ENCODE measurements at regions not wholly inside any gene's neighbourhood (a gene's known extent, or its start where the extent isn't known, plus 50 kb on each side); places are given as distances from the start of the nearest gene placed in this dataset.

GRCh38 chr11:110984693-110985092 is 260.8 kb upstream of the POU2AF2 start:
- DNase-seq (no peak), ATAC-seq (no peak)
- H3K9me3 Mint-ChIP-seq = no peaks in the 10 kb centered on the region
- H3K27me3 Mint-ChIP-seq (ENCODE audit: low read depth) = peaks cover under 1% of the 10 kb centered on the region
- no peak overlapping the region for H3K4me3 Mint-ChIP-seq
- no peaks in the 10 kb centered on the region for H3K36me3 Mint-ChIP-seq (ENCODE audit: insufficient read depth)
- no peaks in the 10 kb centered on the region for H3K4me1 Mint-ChIP-seq (ENCODE audit: low read depth)

DNA sequence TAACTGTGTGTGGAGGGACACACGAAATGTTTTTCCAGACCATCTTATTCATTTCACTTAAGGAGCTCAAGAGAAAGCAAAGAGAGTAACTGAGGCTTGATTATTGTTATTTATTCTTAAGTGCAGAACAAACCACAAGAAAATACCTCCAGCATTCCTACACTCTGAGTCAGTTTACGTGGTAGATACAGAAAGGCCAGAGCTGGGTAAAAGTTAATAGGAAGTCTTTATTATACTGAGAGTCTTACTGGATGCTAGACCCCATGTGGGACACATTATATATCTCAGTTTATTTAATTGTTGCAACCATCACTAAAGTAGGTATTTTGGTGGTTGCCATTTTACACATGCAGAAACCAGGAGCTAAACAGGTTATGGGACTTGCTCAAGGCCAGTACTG is 261.4 kb upstream of the POU2AF2 start:
- no peaks in the 10 kb centered on the region for H3K36me3 Mint-ChIP-seq (ENCODE audit: insufficient read depth)
- DNase-seq (no peak), ATAC-seq (no peak)
- H3K4me1 Mint-ChIP-seq (ENCODE audit: low read depth) = no peaks in the 10 kb centered on the region
- H3K4me3 Mint-ChIP-seq = no peak overlapping the region
- H3K9me3 Mint-ChIP-seq = peaks cover 5% of the 10 kb centered on the region
- no peaks in the 10 kb centered on the region for H3K27me3 Mint-ChIP-seq (ENCODE audit: low read depth)

DNA sequence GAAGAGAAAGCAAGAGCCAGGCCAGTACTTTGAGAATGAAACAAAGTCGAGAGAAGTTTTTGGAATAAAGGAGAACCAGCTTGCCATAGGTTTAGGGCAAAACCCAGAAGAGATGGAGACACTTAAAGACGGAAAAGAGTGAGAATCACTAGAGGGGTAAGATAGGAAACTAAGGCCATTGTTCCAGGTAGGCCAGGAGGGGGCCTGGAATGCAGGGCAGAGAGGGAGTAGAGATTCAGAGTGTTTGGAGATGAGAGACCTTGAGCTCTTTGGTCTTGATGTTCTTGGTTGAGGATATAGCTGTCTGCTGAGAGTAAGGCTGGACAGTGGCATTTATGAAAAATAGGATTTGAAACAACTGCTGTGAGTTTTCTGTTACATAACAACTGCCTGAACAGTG is 263.3 kb upstream of the POU2AF2 start:
- no peak overlapping the region for H3K4me3 Mint-ChIP-seq
- ATAC-seq (no peak), DNase-seq (no peak)
- no peaks in the 10 kb centered on the region for H3K4me1 Mint-ChIP-seq (ENCODE audit: low read depth)
- no peaks in the 10 kb centered on the region for H3K27me3 Mint-ChIP-seq (ENCODE audit: low read depth)
- peaks cover 5% of the 10 kb centered on the region for H3K9me3 Mint-ChIP-seq
- H3K36me3 Mint-ChIP-seq (ENCODE audit: insufficient read depth) = no peaks in the 10 kb centered on the region

DNA sequence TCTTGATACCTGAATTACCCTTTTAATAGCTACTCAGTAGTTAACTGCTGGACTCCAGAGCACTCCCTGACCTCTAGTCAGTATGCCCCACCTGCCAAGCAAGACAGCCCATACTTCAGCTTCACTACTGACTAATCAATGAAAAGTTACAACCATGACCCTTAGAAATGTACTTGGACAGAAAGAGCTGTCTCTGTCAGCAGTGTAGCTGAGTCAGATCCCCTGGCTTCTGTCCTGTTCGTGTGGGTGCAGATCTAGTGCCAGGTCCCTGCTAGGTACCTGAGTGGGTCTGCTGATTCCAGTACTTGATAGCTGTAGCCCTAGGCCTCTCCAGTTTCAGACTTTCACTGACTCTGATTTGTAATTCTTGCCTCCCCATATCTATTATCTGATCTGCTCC is 265.8 kb upstream of the POU2AF2 start:
- ATAC-seq (no peak), DNase-seq (no peak)
- Mint-ChIP-seq H3K4me3 (no peak overlapping the region), H3K4me1 (ENCODE audit: low read depth) (no peaks in the 10 kb centered on the region), H3K27me3 (ENCODE audit: low read depth) (peaks cover 3% of the 10 kb centered on the region), H3K36me3 (ENCODE audit: insufficient read depth) (no peaks in the 10 kb centered on the region), H3K9me3 (peaks cover 5% of the 10 kb centered on the region)

- ATAC-seq = no peak
- Mint-ChIP-seq H3K4me1 (ENCODE audit: low read depth) (no peaks in the 10 kb centered on the region), H3K27me3 (ENCODE audit: low read depth) (peaks cover 4% of the 10 kb centered on the region), H3K4me3 (no peak overlapping the region), H3K36me3 (ENCODE audit: insufficient read depth) (no peaks in the 10 kb centered on the region), H3K9me3 (peaks cover 5% of the 10 kb centered on the region)
- no peak for DNase-seq
Observed at GRCh38 chr11:110977661-110978060, 265.4 kb upstream of the ARHGAP20 start.

- Mint-ChIP-seq H3K4me1 (ENCODE audit: low read depth) (no peaks in the 10 kb centered on the region), H3K36me3 (ENCODE audit: insufficient read depth) (no peaks in the 10 kb centered on the region), H3K27me3 (ENCODE audit: low read depth) (peaks cover 4% of the 10 kb centered on the region), H3K9me3 (peaks cover 5% of the 10 kb centered on the region), H3K4me3 (no peak overlapping the region)
- no peak for ATAC-seq
- no peak for DNase-seq
Observed at GRCh38 chr11:110974731-110975130, 262.5 kb upstream of the ARHGAP20 start.

GRCh38 chr11:110973401-110973980 is 261.3 kb upstream of the ARHGAP20 start:
- no peaks in the 10 kb centered on the region for H3K9me3 Mint-ChIP-seq
- H3K4me1 Mint-ChIP-seq (ENCODE audit: low read depth) = no peaks in the 10 kb centered on the region
- ATAC-seq (no peak), DNase-seq (no peak)
- no peak overlapping the region for H3K4me3 Mint-ChIP-seq
- H3K27me3 Mint-ChIP-seq (ENCODE audit: low read depth) = peaks cover 4% of the 10 kb centered on the region
- H3K36me3 Mint-ChIP-seq (ENCODE audit: insufficient read depth) = no peaks in the 10 kb centered on the region

DNA sequence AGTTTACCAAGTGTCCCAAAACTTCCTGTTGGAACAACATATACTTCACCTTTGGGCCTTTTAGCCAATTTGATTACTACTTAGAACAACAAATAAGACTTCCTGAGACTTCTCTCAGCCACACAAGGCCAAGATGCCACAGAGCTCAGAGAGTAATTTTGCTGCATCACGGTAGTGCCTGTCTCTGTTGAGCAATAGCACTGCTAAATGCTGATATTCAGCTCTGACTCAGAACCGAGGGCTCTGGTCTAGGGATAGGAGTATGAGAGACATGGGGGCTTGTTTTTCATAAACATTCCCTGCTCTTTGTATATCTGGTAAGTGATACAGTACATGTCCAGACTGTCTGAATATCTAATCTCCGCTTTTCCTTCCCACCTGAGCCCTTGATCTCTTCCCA is 260.4 kb upstream of the ARHGAP20 start:
- Mint-ChIP-seq H3K27me3 (ENCODE audit: low read depth) (peaks cover 4% of the 10 kb centered on the region), H3K36me3 (ENCODE audit: insufficient read depth) (no peaks in the 10 kb centered on the region), H3K4me3 (no peak overlapping the region), H3K4me1 (ENCODE audit: low read depth) (no peaks in the 10 kb centered on the region), H3K9me3 (no peaks in the 10 kb centered on the region)
- no peak for ATAC-seq
- no peak for DNase-seq

DNA sequence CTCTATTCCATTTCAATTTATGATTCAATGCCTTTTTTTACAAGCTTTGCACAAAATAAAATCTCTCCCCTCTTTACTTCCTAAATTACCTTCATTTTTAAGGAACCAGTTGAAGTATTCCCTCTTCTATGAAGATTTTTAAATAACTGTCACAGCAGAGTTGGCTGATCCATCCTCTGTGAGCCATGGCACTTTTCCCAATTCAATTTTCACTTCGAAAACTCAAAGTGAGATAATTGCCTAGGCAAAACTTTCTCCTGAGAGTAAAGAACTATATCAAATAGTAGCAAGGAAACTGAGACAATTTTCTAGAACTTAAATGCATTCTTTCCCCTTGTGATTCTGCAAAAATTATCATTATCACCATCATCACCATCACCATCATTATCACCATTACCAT is 259.9 kb upstream of the ARHGAP20 start:
- no peaks in the 10 kb centered on the region for H3K4me1 Mint-ChIP-seq (ENCODE audit: low read depth)
- H3K4me3 Mint-ChIP-seq = no peak overlapping the region
- no peak for DNase-seq
- no peak for ATAC-seq
- no peaks in the 10 kb centered on the region for H3K9me3 Mint-ChIP-seq
- H3K36me3 Mint-ChIP-seq (ENCODE audit: insufficient read depth) = no peaks in the 10 kb centered on the region
- H3K27me3 Mint-ChIP-seq (ENCODE audit: low read depth) = peaks cover 4% of the 10 kb centered on the region

DNA sequence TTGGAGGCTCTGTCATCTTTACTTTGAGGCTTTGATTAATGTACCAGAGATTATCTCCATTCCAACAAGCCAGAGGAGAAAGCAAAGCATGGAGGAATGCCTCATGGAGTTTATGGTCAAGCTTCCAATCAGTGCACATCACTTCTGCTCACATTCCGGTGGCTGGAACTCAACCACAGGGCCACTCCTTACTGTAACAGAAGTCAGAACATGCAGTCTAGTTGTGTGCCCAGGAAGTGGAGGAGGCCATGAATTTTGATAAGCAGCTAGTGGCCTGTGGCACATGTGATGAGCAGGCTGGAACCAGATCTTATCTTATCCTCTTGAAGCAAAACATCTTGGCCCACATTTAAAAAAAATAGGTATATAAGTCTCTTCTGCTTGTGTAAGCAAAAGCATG is 258.9 kb upstream of the ARHGAP20 start:
- Mint-ChIP-seq H3K4me1 (ENCODE audit: low read depth) (no peaks in the 10 kb centered on the region), H3K36me3 (ENCODE audit: insufficient read depth) (no peaks in the 10 kb centered on the region), H3K4me3 (no peak overlapping the region), H3K9me3 (no peaks in the 10 kb centered on the region), H3K27me3 (ENCODE audit: low read depth) (peaks cover 4% of the 10 kb centered on the region)
- ATAC-seq = no peak
- no peak for DNase-seq

GRCh38 chr11:110968348-110969062 is 256.3 kb upstream of the ARHGAP20 start:
- DNase-seq = no peak
- H3K9me3 Mint-ChIP-seq = no peaks in the 10 kb centered on the region
- ATAC-seq = no peak
- no peaks in the 10 kb centered on the region for H3K4me1 Mint-ChIP-seq (ENCODE audit: low read depth)
- no peak overlapping the region for H3K4me3 Mint-ChIP-seq
- no peaks in the 10 kb centered on the region for H3K27me3 Mint-ChIP-seq (ENCODE audit: low read depth)
- no peaks in the 10 kb centered on the region for H3K36me3 Mint-ChIP-seq (ENCODE audit: insufficient read depth)

- no peaks in the 10 kb centered on the region for H3K27me3 Mint-ChIP-seq (ENCODE audit: low read depth)
- no peaks in the 10 kb centered on the region for H3K9me3 Mint-ChIP-seq
Observed at GRCh38 chr11:110966131-110966530, 253.9 kb upstream of the ARHGAP20 start.

DNA sequence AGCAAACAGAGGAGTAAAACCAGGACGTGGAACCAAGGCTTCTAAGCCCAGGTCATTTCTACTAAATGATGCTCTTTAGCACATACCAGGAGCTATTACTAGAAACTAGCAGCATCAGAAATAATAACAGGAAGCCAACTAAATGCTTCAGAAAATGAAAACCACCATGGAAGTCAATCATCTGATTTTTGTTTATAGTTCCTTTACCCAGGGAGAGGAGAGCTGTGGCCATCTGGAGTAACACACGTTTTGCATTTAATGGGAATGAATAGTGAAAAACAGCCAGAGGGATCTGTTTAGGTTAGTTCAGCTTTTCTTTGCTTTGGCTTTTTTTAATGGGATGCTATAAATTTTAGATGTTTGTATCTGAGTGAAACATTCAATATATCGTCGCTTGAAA is 250.7 kb upstream of the ARHGAP20 start:
- H3K4me3 Mint-ChIP-seq = no peak overlapping the region
- H3K27me3 Mint-ChIP-seq (ENCODE audit: low read depth) = peaks cover 2% of the 10 kb centered on the region
- H3K36me3 Mint-ChIP-seq (ENCODE audit: insufficient read depth) = no peaks in the 10 kb centered on the region

More at GRCh38 chr11:110966131-110966530, 253.9 kb upstream of the ARHGAP20 start:
- DNase-seq (no peak), ATAC-seq (no peak)
- Mint-ChIP-seq H3K36me3 (ENCODE audit: insufficient read depth) (no peaks in the 10 kb centered on the region), H3K4me3 (no peak overlapping the region), H3K4me1 (ENCODE audit: low read depth) (no peaks in the 10 kb centered on the region)

DNA sequence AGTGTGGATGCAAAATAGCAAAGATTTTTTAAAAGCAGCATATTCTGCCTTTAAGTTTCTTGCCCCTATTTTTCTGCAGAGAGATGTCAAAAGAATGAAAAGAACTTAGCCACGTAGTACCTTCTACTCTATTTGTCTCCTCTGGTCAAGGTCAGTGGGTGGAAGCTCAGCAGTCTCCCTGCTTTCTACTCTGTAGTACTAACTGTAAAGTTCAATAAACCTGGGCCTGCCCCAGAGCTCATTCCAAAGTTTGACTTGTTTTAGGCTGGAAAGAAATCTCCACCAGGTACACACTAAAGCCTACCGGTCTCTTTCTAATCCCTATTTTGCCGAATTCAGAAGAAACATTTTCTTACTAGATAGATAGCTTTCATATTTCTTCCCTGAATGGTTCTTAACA is 247.9 kb upstream of the ARHGAP20 start:
- H3K9me3 Mint-ChIP-seq = no peaks in the 10 kb centered on the region
- peaks cover 2% of the 10 kb centered on the region for H3K27me3 Mint-ChIP-seq (ENCODE audit: low read depth)
- H3K4me3 Mint-ChIP-seq = no peak overlapping the region
- no peaks in the 10 kb centered on the region for H3K4me1 Mint-ChIP-seq (ENCODE audit: low read depth)
- DNase-seq (no peak), ATAC-seq (no peak)
- H3K36me3 Mint-ChIP-seq (ENCODE audit: insufficient read depth) = no peaks in the 10 kb centered on the region

More for the DNA sequence above, 250.7 kb upstream of the ARHGAP20 start:
- no peaks in the 10 kb centered on the region for H3K4me1 Mint-ChIP-seq (ENCODE audit: low read depth)
- DNase-seq (no peak), ATAC-seq (no peak)
- no peaks in the 10 kb centered on the region for H3K9me3 Mint-ChIP-seq

DNA sequence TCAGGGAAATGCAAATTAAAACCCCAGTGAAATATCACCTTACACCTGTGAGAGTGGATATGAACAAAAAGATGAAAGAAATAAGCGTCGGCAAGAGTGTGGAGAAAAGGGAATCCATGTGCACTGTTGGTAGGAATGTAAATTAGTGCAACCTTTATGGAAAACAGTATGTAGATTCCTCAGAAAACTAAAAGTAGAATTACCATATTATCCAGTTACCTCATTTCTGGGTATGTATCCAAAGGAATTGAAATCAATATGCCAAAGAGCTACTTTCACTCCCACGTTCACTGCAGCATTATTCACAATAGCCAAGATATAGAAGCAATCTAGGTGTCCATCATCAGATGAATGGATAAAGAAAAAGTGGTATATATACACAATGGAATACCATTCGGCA is 246.0 kb upstream of the ARHGAP20 start:
- ATAC-seq (no peak), DNase-seq (no peak)
- Mint-ChIP-seq H3K4me3 (no peak overlapping the region), H3K4me1 (ENCODE audit: low read depth) (no peaks in the 10 kb centered on the region), H3K27me3 (ENCODE audit: low read depth) (peaks cover 2% of the 10 kb centered on the region), H3K9me3 (no peaks in the 10 kb centered on the region), H3K36me3 (ENCODE audit: insufficient read depth) (no peaks in the 10 kb centered on the region)

Data from activated T-cell treated with anti-CD3 and anti-CD28 coated beads, Interleukin-2, amount 50 U/mL, for 4 hours (primary cell).